ENCODE measurements at regions not wholly inside any gene's neighbourhood (a gene's known extent, or its start where the extent isn't known, plus 50 kb on each side); places are given as distances from the start of the nearest gene placed in this dataset.
A peak's percentile ranks its signal among the peaks of the same experiment; 100 is the strongest.
"Not testable (repeated sequence)": the region's sequence is repeated elsewhere in the genome, so short reads cannot be mapped to it uniquely, and the experiment has no call there.

DNA sequence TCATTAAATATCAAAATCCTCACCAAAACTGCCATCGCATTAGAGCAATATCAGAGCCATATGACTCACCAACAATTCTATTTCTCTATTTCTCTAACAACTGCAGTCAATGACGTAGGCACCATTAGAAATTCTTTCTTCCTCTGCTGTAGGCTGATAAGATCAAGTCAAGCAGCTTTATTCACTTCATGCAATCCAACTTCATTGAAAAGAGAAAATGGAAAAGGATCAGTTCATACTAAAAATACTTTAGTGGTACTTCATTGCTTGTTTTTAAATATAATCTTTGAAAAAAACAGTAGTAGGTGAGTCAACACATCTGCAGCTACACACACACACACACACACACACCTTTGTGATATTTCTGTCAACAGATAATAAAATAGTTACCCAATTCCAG lies 345.3 kb upstream of the TENM3 start:
- DNase-seq: no peak

DNA sequence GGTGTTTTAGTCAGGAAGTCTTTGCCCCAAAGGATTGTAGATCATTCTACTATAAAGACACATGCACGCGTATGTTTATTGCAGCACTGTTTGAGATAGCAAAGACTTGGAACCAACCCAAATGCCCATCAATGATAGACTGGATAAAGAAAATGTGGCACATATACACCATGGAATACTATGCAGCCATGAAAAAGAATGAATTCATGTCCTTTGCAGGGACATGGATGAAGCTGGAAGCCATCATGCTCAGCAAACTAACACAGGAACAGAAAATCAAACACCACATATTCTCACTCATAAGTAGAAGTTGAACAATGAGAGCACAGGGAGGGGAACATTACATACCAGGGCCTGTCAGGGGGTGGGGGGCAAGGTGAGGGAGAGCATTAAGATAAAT lies 340.8 kb upstream of the TENM3 start:
- not testable (repeated sequence) for DNase-seq

DNA sequence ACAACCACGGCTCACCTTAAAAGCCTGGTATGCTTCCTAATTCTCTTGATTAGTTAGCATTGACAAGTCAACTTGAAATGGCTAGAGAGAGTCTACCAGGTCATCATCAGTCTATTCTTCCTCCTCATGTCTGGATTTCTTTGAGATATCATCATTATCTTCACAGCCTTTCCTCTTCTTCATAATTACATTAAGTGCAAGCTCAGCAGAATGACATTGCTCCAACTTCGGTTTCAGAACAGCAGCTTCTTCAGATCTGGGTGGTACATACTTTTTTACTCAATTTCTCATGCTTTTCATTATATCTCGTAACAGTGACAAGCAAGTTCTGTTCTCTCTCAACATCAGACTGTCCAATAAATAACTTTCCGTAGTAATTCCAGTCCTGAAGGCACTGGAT lies 337.5 kb upstream of the TENM3 start:
- DNase-seq: no peak

- DNase-seq: no peak
Observed at GRCh38 chr4:181908168-181908567, 335.0 kb upstream of the TENM3 start.

- DNase-seq: no peak
Observed at GRCh38 chr4:181909368-181909767, 333.8 kb upstream of the TENM3 start.

DNA sequence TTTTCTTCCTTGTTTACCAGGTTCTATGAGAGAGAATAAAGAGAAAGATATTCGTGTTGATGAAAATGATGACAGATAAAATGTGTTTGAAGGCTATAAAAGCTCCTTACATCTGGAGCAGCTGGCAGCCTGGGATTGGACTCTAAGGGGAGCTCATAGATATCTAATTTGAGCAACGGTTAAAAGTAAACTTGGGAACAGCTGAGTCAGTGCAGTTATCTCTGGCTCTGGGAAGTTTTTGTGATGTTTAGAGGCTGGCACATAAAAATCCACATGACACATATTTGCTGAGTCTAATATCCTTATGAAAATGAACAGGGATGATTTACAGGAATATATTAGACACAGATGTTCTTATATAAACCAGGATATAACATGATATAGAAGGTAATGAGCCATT lies 331.8 kb upstream of the TENM3 start:
- DNase-seq: no peak

DNA sequence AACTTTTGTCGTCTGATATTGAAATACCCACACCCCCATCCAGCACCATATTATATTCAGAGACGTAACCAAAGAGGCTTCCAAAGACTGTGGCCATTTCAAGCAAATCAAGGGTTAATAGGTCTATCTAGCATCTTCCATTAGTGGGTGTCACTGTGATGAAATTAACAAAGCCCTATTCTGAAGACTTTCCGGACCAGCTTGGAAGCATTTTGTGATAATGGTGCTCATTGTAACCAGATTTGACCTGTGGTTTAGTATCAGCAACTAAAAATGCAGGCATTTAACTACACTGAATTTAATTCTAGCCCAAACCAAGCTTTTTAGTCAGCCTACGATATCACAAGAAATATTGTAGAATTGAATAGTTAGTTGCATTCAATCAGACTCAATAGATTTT lies 309.7 kb upstream of the TENM3 start:
- no peak for DNase-seq

DNA sequence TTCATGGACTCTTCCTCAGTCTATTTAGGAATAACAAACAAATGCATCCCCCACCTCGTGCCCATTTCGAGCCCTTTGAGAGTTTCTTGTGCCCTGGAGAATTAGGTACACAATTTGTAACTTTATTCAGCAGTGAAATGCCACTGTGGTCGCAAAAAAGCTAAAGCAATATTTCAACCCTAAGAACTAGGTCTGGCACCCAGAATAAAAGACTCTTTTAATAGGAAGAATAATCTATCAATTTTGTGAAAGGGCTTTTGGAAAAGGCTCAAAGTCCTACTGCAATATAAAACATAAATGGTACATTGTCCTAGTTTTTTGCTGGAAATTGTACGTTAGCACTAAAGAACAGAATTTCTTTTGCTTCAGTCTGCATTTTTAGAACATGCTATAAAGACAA lies 304.6 kb upstream of the TENM3 start:
- DNase-seq: no peak

- no peak for DNase-seq
Observed at GRCh38 chr4:181939199-181939945, 303.8 kb upstream of the TENM3 start.

- DNase-seq: no peak
Observed at GRCh38 chr4:181944527-181944926, 298.7 kb upstream of the TENM3 start.

- no peak for DNase-seq
Observed at GRCh38 chr4:181946902-181947301, 296.3 kb upstream of the TENM3 start.

DNA sequence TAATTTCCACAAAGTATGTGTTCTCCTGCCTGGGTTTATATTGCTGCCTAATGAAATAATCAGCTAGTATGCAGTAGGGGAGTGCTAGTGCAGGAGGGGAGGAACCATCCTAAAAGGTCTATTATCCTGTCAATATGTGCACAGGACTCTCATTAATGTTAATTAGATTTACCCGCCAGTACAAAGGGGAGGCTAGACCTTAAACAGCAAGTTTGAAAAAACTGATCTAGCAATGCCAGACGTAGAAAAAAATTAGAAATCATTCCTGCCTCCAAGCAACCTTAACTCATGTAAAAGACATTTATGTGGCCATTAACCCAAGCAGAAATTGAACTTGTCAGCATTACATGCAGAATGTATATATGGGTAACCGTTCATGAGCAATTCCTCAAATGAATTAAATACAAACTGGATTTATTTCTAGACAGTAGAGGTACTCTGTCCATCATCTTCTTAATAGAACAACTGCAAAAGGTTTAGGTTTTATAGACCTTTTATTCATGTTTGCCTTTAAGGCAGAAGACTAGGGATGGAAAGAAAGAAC lies 294.3 kb upstream of the TENM3 start:
- DNase-seq: no peak

DNA sequence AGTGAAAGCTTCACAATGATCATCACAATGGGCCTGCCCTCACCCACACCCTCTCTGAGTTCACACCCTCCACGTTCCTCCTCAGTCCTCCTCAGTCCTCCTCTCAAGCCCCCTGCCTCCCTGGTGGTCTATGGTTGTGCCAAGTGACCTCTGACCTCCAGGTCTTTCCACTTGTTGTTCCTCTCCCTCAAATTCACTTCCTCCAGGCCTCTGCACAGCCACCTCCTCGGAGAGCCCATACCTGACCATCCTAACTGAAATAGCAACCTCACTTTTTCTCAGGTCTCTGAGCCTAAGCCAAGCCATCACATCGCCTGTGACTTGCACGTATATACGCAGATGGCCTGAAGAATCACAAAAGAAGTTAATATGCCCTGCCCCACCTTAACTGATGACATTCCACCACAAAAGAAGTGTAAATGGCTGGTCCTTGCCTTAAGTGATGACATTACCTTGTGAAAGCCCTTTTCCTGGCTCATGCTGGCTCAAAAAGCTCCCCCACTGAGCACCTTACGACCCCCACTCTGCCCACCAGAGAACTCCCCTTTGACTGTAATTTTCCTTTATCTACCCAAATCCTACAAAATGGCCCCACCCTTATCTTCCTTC lies 293.4 kb upstream of the TENM3 start:
- no peak for DNase-seq

- DNase-seq: no peak
Observed at GRCh38 chr4:181950372-181951127, 292.7 kb upstream of the TENM3 start.

DNA sequence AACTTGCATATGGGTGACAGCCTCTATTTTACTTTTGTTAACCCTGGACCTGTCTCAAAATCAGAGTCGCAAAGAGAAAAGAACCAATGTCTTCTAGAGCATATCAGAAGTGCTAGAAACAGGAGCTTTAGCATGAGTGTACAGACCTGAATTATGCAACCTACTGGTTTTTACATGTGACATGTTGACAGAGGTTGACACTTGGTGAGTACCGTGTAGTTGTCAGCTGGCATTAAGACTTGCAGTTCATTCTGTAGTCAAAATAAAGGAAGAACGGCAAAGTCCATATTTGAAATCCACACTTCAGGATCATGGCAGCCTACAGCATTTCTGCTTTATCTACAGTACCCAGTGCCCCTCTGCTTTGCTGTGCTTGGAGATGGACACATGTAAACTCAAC lies 291.9 kb upstream of the TENM3 start:
- DNase-seq: no peak

DNA sequence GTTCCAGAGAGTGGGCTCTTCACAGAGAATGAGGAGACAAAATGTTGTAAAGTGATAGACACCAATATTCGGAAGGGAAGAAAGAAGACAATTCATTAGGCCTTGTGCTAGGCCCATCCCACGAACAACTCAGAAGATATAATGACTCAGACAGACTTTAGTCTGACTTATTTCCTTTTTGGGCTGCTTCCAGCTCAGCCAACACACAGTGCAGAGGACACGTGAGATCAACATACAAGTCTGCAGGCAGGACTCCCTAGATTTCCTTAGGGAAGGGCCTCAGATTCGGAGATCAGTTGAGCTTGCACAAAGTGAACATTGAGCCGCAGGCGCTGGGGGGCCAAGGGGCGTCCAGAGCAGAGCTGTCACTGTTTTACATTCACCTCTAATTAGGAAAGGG lies 290.7 kb upstream of the TENM3 start:
- DNase-seq: no peak

DNA sequence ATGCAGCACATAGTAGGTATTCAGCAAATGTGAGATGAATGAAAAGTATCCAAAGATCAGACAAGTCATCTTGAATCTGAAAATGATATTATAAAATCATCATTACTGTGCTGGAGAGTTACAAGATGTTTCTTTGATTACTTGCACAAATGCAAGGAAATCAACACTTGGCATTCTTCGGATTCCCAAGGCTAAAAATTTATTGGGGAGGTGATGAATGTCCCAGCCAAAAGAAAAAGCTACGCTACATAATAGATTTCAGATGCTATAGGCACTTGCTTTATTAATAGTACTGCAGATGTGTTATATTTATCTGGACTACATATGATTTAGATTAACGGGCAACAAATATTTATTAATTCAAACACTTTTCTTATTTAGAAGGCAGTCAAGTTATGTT lies 286.7 kb upstream of the TENM3 start:
- no peak for DNase-seq

- DNase-seq: peak; percentile 63
Observed at GRCh38 chr4:181957088-181957487, 286.1 kb upstream of the TENM3 start.

- no peak for DNase-seq
Observed at GRCh38 chr4:181958446-181958845, 284.8 kb upstream of the TENM3 start.

- DNase-seq: no peak
Observed at GRCh38 chr4:181959121-181959520, 284.1 kb upstream of the TENM3 start.

DNA sequence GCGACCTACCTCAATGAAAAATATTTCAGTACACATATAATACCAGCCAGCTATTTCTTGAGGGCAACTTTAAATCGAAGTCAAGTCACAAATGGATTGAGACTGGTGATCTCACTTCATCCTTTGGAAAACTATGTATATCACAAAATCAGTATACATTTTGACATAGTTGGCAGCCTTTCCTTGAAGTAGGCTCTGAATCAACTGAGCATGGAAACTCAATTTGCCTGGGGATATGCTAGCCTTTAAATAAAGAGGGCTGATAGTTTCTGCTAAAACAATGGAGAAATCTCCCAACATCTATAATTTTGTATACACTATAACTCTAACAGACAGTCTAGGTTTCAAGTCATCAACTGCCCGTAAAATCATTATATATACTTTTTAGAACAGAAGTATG lies 282.8 kb upstream of the TENM3 start:
- no peak for DNase-seq

- no peak for DNase-seq
Observed at GRCh38 chr4:181962321-181962720, 280.9 kb upstream of the TENM3 start.

DNA sequence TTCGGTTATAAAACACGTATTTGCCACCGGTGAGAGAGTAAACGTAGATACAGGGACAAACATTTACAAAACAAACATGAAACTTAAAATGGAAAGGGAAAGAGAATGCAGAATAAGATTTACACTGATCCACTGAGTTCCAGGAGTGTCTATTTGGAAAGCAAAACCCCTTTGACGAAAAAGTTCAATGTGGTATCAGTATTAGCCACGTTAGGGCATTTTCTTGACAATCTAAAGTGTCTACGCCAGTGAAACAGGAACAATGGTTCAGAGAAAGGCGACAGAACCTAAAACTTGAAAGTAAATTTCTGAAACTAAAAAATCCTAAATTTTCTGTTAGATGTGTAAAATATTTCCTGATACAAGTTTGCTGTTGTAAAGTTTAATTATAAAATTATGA lies 278.5 kb upstream of the TENM3 start:
- DNase-seq: no peak

All from left kidney (tissue), 1 donor.